Myocyte (in vitro differentiated cells): ENCODE measurements at regions not wholly inside any gene's neighbourhood (a gene's known extent, or its start where the extent isn't known, plus 50 kb on each side); places are given as distances from the start of the nearest gene placed in this dataset.
"Not testable (repeated sequence)": the region's sequence is repeated elsewhere in the genome, so short reads cannot be mapped to it uniquely, and the experiment has no call there.

Experiments
- DNase-seq: peaks from one replicate; pipeline ENCODE4 v3.0.0-alpha.2; 2012; ENCODE audit warnings: low read depth

DNA sequence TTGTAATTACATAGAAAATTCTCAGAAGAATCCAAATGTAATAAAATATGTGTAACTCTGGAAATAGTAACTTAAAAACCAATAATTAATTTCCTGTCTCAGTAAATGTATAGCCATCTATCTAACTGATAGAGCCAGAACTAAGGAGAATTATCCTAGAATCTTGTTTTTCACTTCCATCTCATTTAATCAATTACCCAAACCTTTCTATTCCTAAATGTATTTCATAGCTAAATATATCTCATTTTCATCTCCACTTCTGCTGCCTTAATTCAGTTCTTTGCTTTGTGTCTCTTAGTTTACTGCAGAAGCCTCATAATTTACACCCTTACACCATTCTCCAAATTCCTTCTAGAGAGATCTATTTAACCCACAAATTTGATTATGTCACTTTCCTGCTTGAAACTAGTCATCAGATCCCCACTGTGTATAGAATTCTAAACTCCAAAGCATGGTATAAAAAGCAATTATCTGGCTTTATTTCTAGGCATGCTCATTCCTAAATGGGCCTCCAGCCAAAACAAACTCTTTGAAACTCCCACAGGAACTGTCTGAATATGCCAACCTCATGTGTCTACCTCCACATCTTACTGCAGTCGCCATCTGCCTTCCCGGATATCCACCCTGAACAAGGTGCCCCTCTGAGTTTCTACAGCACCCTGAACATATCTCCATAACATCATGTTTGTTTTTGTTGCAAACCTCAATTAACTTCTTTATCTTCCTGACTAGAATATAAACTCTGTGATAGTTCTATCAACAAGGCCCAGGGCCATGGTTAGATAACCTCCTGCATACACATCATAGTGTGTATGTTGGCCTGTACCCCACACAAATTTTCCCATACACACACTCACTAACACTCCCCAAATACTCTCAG, 70.5 kb upstream of the ADTRP start:
- DNase-seq, result no peak

GRCh38 chr6:11848346-11848651, 69.7 kb upstream of the ADTRP start:
- DNase-seq, result no peak

DNA sequence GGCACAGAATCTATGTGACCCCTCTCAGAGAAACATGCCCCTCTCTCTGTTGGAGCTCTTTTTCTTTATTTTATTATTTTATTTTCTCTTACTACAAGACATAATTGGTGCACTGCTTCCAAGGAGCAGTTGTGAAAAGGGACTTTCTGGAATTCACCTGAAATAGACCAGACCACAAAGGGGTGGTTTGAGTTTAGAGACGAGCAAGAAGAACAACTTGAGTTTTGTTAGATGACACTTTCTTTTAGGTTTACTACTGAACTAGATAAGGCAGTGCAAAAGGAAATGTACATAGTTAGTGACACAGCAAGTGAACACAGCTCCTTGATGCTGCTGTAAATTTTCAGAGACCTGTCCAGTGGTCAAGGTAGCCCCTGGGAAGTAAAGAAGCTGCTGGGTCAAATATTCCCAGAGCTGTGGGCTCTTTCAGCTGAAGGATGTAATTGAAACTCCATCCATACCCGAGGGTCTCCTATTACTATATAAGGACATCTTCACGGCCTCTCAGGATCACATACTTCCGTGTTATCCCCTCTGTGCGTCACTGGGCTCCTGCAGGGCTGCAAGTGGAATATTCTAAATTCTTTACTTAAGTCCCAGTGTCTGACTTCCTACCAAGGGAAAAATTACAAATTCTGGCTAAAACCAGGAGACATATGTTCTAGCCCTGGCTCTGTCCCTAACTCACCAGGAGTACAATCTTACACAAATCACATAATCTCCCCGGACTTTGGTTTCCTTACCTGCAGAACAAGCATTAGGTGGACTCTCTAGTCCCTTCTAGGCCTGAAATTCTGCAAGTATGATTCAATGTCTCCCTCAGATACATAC, 69.1 kb upstream of the ADTRP start:
- no peak for DNase-seq

DNA sequence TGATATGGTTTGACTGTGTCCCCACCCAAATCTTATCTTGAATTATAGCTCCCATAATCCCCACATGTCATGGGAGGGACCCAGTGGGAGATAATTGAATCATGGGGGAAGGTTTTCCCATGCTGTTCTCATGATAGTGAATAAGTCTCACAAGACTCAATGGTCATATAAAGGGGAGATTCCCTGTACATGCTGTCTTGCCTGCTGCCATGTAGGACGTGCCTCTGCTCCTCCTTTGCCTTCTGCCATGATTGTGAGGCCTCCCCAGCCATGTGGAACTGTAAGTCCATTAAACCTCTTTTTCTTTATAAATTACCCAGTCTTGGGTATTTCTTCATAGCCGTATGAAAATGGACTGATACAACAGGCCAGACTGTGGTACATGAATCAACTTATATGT, 68.5 kb upstream of the ADTRP start:
- not testable (repeated sequence) for DNase-seq

GRCh38 chr6:11845664-11846577, 67.3 kb upstream of the ADTRP start:
- DNase-seq, result no peak

GRCh38 chr6:11842795-11843194, 64.2 kb upstream of the ADTRP start:
- not testable (repeated sequence) for DNase-seq

GRCh38 chr6:11835065-11835464, 56.5 kb upstream of the ADTRP start:
- peak; percentile 64 for DNase-seq

DNA sequence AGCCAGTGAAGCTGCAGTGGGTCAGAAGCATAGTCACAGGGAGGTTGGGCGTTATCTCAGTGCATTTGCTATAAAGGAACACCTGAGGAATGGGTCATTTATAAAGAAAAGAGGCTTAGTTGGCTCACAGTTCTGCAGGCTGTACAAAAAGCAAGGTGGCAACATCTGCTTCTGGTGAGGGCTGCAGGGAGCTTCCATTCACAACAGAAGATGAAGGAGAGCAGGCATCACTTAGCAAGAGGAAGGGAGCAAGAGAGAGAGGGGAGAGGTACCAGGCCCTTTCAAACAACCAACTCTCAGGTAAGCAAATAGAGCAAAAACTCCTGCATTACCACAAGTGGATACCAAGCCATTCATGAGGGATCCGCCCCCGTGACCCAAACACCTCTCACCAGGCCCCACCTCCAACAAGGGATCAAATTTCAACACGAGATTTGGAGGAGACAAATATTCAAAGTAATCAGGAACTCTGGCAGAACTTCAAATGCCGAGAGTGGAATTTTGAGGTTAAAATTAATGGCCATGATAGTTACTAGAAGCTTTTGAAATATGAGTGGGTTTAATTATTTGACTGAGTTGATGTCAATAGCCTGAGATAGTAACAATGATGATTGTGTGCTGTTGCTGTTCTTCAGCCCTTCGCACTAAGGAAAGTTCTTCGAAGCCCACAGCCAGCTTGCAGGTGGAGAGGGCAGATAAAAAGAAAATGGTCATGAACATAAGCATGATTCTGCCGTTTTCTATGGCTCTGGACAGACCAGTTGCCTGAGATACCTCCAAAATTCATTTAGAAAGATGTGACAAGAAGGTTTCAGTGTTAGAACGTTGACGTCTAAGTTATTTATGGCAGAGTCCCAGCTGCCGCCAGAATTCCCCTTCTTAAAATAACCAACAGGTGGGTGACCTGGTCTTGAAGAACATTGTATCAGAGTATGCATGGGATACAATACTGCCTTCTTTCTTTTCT, 55.3 kb upstream of the ADTRP start:
- peak; percentile 77 for DNase-seq

DNA sequence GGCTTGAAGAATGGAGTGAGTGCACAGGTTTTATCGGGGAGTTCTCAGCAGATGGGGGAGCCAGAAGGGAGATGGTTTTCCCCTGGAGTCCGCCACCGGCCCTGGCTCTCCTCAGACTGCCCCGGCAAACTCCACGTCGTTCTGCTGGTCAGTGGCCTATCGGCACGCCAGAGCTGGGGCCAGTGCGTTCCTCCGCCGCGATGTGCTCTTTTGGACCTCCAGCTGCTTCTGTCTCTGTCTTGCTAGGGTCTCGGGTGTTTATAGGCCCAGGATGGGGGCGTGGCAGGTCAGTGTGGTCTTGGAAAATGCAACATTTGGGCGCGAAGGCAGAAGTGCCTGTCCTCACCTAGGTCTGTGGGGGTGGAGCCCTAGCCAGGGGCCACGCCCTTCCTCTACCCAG, 53.0 kb upstream of the ADTRP start:
- DNase-seq, result no peak

- DNase-seq, result no peak
Measured at GRCh38 chr6:11830520-11830919, 51.9 kb upstream of the ADTRP start.

DNA sequence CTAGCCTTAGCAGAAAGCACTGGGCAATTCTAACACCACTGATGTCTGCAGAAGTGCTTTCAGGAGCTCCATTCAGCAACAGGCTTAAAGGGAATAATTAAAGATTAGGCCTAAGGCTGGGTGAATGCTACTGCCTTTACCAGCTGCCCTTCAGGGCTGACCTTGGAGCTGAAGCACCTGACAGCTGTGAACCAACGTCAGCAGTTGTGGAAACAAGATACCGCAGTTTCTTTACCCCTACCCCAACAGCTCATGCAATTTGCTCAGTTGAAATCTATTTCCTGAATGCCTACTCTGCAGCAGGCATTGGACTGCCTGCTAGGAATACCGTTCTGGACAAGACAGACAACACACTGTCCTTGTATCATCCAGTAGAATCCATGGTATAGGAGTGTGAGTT, 51.5 kb upstream of the ADTRP start:
- DNase-seq, result peak; percentile 71

DNA sequence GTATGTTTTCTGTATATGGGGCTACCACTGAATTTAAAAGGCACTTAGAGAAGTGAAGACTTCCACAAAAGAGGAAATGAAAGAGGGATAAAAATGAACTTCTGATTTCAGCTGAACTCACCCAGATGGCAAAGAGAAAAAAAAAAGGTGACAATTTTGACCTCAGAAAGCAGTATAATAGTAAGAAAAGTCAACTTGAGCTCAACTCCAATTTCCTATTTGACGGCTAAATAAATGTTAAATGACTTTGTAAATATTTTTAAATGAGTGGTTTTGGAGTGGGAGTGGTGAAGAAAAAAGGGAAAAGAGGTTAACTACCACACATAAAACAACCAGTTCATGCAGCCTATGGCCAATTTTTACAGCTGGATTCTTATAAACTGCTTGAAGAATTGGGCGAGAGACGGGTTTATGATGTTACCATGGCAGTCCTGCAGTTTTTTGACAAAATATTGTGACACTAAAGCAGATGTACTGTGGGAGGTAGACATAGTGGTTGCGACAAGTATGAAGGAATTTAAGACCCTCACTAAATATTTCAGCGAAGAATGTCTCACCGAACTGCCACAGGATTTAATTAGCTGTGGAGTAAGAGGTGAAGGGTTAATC, 49.8 kb upstream of the ADTRP start:
- no peak for DNase-seq
